DMS53 treated with DMSO at 0.1 percent for 48 hours (cell line): ENCODE measurements at regions not wholly inside any gene's neighbourhood (a gene's known extent, or its start where the extent isn't known, plus 50 kb on each side); places are given as distances from the start of the nearest gene placed in this dataset.

Experiments used
- DNase-seq: peaks from one replicate; lab custom pipeline; 2025; ENCODE audit not compliant: unreplicated experiment; lab: John Stamatoyannopoulos, UW

GRCh38 chr3:55183201-55183600, 255.3 kb upstream of the LRTM1 start:
- DNase-seq = no peak

- DNase-seq = peak; percentile 0
Measured at GRCh38 chr3:55180936-55181535, 253.2 kb upstream of the LRTM1 start.

- no peak for DNase-seq
Measured at GRCh38 chr3:55180161-55180560, 252.3 kb upstream of the LRTM1 start.

- no peak for DNase-seq
Measured at GRCh38 chr3:55178336-55178735, 250.5 kb upstream of the LRTM1 start.

GRCh38 chr3:55177749-55178148, 249.9 kb upstream of the LRTM1 start:
- DNase-seq = no peak

GRCh38 chr3:55175423-55175822, 247.6 kb upstream of the LRTM1 start:
- no peak for DNase-seq

- DNase-seq = no peak
Measured at GRCh38 chr3:55174747-55175146, 246.9 kb upstream of the LRTM1 start.

GRCh38 chr3:55173504-55173903, 245.6 kb upstream of the LRTM1 start:
- no peak for DNase-seq

GRCh38 chr3:55172913-55173312, 245.1 kb upstream of the LRTM1 start:
- no peak for DNase-seq

GRCh38 chr3:55170444-55170843, 242.6 kb upstream of the LRTM1 start:
- DNase-seq = no peak

- no peak for DNase-seq
Measured at GRCh38 chr3:55169608-55170072, 241.8 kb upstream of the LRTM1 start.

GRCh38 chr3:55169161-55169560, 241.3 kb upstream of the LRTM1 start:
- no peak for DNase-seq

- no peak for DNase-seq
Measured at GRCh38 chr3:55167586-55168317, 239.9 kb upstream of the LRTM1 start.

GRCh38 chr3:55166576-55167555, 239.0 kb upstream of the LRTM1 start:
- DNase-seq = no peak

GRCh38 chr3:55165704-55166405, 238.0 kb upstream of the LRTM1 start:
- DNase-seq = no peak

- DNase-seq = no peak
Measured at GRCh38 chr3:55165278-55165677, 237.4 kb upstream of the LRTM1 start.

GRCh38 chr3:55164876-55165275, 237.0 kb upstream of the LRTM1 start:
- no peak for DNase-seq

- no peak for DNase-seq
Measured at GRCh38 chr3:55164191-55164590, 236.3 kb upstream of the LRTM1 start.

GRCh38 chr3:55163421-55163820, 235.6 kb upstream of the LRTM1 start:
- no peak for DNase-seq

- no peak for DNase-seq
Measured at GRCh38 chr3:55162031-55162795, 234.4 kb upstream of the LRTM1 start.
